ENCODE measurements at regions not wholly inside any gene's neighbourhood (a gene's known extent, or its start where the extent isn't known, plus 50 kb on each side); places are given as distances from the start of the nearest gene placed in this dataset.
A peak's percentile ranks its signal among the peaks of the same experiment; 100 is the strongest.
"Not testable (repeated sequence)": the region's sequence is repeated elsewhere in the genome, so short reads cannot be mapped to it uniquely, and the experiment has no call there.

DNA sequence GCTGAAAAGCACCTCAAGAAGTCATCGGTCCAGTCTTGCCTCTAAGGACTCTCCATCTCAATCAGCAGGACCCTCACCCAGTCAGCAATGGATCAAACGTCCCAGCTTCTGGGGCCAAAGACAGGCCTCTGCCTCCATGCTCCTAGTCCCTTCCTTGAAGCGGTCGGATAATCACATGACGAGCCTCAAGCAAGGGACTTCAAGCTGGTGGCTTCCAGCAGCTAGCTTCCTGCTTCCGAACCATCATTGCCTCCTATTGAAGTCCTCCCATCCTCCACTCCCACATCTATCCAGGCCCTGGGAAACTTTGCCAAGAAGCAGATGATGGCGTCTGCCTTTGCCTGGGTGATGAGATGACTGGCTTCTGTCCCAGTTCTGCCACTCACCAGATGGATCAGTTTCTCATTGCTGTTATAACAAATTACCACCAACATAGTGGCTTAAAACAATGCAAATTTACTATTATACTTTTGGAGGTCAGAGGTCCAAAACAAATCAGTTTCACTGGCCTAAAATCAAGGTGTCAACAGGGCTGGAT is 135.2 kb upstream of the MAMLD1 start:
- peaks cover 0 to 22% (median 0%) of the 10 kb centered on the region in 7 donors for H3K27me3 ChIP-seq
- DNase-seq (no peak), ATAC-seq (no peak)
- 91% methylated on average over 7 of the region's 7 CpGs for WGBS, 2 donors
- H3K4me1 ChIP-seq, result no peaks in the 10 kb centered on the region
- no peaks in the 10 kb centered on the region for H3K9me3 ChIP-seq
- H3K27ac ChIP-seq, result no peak overlapping the region
- no peaks in the 10 kb centered on the region for H3K36me3 ChIP-seq
- intact Hi-C loops (cut with DNase I), result no loop called here
- no peak overlapping the region for H3K4me3 ChIP-seq
- TF ChIP-seq, protein P1, sequence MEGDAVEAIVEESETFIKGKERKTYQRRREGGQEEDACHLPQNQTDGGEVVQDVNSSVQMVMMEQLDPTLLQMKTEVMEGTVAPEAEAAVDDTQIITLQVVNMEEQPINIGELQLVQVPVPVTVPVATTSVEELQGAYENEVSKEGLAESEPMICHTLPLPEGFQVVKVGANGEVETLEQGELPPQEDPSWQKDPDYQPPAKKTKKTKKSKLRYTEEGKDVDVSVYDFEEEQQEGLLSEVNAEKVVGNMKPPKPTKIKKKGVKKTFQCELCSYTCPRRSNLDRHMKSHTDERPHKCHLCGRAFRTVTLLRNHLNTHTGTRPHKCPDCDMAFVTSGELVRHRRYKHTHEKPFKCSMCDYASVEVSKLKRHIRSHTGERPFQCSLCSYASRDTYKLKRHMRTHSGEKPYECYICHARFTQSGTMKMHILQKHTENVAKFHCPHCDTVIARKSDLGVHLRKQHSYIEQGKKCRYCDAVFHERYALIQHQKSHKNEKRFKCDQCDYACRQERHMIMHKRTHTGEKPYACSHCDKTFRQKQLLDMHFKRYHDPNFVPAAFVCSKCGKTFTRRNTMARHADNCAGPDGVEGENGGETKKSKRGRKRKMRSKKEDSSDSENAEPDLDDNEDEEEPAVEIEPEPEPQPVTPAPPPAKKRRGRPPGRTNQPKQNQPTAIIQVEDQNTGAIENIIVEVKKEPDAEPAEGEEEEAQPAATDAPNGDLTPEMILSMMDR (IDR thresholded peaks at IDR 0.05), result no peak

DNA sequence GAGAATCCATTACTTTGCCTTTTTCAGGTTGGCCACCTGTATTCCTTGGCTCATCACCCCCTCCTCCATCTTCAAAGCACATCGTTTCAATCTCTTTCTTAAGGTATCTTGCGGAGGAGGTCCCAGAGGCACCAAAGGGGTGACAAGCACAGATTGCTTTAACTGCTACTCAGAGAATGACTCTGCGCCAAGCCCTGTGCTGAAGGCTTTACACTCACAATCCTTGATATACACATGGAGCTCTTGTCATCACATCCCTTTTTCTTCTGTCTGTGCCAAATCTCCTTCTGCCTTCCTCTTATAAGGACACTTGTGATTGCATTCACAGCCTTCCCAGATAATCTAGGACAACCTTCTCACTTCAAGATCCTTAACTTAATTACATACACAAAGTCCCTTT is 134.7 kb upstream of the MAMLD1 start:
- DNase-seq (no peak), ATAC-seq (no peak)
- intact Hi-C loops (cut with DNase I), result no loop called here
- TF ChIP-seq, protein P1 (IDR thresholded peaks at IDR 0.05), result no peak
- no peaks in the 10 kb centered on the region for H3K9me3 ChIP-seq
- WGBS, 2 donors, result 71 to 85% methylated on average over 3 of the region's 3 CpGs
- H3K36me3 ChIP-seq, result no peaks in the 10 kb centered on the region
- H3K27ac ChIP-seq, result no peak overlapping the region
- H3K4me1 ChIP-seq, result no peaks in the 10 kb centered on the region
- peaks cover 0 to 17% (median 0%) of the 10 kb centered on the region in 7 donors for H3K27me3 ChIP-seq
- H3K4me3 ChIP-seq, result no peak overlapping the region

DNA sequence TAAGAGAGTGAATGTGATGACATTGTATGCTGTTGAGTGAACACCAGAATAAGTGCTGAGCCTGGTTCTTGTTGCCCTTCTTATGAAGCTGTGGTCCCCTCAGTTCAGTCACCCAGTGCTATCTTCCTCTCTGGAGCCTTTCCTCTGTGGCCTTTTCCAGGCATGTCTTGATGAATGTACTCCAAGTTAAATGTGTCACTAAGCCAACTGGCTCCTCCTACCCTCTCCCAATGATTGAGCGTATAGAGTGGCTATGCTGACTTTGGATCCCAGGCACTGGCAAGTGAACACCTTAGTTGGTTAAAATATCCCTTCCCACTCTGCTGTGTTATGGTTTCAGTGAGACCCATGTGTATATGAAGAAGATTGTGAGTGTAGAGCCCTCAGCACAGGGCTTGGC is 134.1 kb upstream of the MAMLD1 start:
- Histone ChIP-seq H3K4me3 (no peak overlapping the region), H3K27me3 (peaks cover 0 to 16% (median 0%) of the 10 kb centered on the region in 7 donors), H3K9me3 (no peaks in the 10 kb centered on the region), H3K27ac (no peak overlapping the region), H3K36me3 (no peaks in the 10 kb centered on the region), H3K4me1 (no peaks in the 10 kb centered on the region)
- TF ChIP-seq, protein P1 (IDR thresholded peaks at IDR 0.05), result no peak
- intact Hi-C loops (cut with DNase I), result no loop called here
- 79 to 95% methylated on average over 1 of the region's 1 CpG for WGBS, 2 donors
- ATAC-seq, result no peak
- no peak for DNase-seq

DNA sequence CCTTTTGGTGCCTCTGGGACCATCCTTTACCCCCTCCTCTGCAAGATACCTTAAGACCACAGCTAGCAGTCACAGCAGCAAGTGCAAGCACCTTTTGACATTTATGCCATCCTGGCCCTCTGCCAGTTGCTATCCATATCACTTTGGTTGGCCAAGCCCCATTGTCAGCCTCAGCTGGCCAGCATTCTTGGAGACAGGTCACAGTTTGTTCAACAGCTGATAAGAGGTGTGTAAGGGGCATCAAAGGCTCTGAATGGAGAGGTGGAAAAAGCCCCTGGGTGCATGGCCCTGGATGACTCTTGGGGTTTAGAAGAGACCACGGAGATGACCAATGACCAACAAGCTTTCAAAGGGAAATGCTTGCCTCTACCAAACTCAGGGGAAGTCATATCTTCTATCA is 133.6 kb upstream of the MAMLD1 start:
- peak in 1 of 8 donors; percentile 28 for ATAC-seq
- H3K36me3 ChIP-seq, result no peaks in the 10 kb centered on the region
- intact Hi-C loops (cut with DNase I), result no loop called here

DNA sequence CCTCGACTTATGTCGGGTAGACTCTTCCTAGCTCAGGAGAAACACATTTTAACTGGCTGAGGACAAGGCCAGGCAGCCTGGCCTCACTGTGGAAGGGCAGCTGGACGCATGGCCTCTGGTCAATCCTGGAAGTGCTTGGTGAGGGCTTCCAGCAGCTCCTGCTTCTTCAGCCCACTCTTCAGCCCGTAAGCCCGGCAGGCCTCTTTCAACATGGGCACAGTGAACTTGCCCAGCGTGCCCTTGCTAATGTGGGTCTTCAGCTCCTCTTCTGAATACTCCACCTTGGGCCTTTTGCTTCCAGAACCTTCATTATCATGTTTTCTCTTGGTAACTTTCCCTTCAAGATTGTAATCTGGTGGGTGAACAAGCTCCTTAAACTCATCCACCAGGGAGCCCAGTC is 132.2 kb upstream of the MAMLD1 start:
- intact Hi-C loops (cut with DNase I); H3K4me3 ChIP-seq; H3K27ac ChIP-seq; H3K9me3 ChIP-seq; H3K4me1 ChIP-seq; DNase-seq; ATAC-seq; H3K36me3 ChIP-seq; H3K27me3 ChIP-seq: not testable (repeated sequence)
- WGBS, 2 donors, result 90 to 94% methylated on average over 5 to 6 of the region's 6 CpGs

More for the DNA sequence above, 133.6 kb upstream of the MAMLD1 start:
- H3K27ac ChIP-seq, result no peak overlapping the region
- no peak overlapping the region for H3K4me3 ChIP-seq
- TF ChIP-seq, protein P1 (IDR thresholded peaks at IDR 0.05), result no peak
- DNase-seq, result no peak
- H3K4me1 ChIP-seq, result no peaks in the 10 kb centered on the region
- H3K9me3 ChIP-seq, result no peaks in the 10 kb centered on the region
- WGBS, 2 donors, result 67 to 71% methylated on average over 1 of the region's 1 CpG
- H3K27me3 ChIP-seq, result peaks cover 0 to 16% (median 0%) of the 10 kb centered on the region in 7 donors

DNA sequence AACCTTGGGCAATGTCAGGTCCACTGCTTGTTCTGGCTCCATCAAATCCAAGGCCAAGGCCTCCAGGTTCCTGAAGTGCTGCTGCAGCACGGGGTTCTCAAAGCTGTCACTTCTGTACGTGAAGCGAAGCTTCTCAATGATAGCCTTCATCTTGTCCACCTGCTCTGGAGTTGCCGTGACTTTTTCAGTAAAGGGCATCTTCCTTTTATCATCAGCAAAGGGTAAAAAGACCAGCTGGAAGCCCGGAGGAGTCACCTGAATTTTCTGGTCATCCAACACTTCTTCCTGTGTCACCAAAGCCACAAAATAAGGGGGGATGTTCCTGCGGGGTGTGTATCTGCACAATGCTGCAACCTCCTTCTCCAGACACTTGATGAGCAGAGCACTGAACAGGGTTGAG is 131.7 kb upstream of the MAMLD1 start:
- DNase-seq; intact Hi-C loops (cut with DNase I); H3K4me3 ChIP-seq; H3K27me3 ChIP-seq; H3K36me3 ChIP-seq; H3K9me3 ChIP-seq; H3K27ac ChIP-seq; ATAC-seq; H3K4me1 ChIP-seq: not testable (repeated sequence)
- 94% methylated on average over 6 of the region's 6 CpGs for WGBS, 2 donors

DNA sequence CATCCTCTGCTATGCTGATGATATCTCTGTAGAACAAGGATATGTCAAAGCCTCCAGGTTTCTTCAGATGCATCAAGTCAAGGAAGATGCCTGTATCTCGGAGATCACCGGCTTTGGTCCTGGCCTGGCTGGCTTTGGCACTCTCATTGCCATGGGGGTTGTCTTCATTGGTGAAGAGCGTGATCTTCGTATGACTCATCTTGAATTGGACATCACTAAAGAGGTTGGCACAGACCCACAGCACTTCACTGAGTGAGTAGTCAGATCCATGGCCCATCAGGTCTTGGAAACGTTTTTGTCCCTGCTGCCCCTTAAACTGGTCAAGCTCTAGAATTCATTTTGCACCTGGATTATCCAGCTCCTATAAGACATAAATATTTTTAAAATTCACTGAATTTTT is 130.9 kb upstream of the MAMLD1 start:
- H3K27me3 ChIP-seq; intact Hi-C loops (cut with DNase I); ATAC-seq; H3K27ac ChIP-seq; H3K9me3 ChIP-seq; H3K4me3 ChIP-seq; H3K4me1 ChIP-seq; DNase-seq; H3K36me3 ChIP-seq: not testable (repeated sequence)
- WGBS, 2 donors, result 92 to 97% methylated on average over 5 of the region's 5 CpGs

Data from heart right ventricle (tissue), 16 donors.